Thyroid gland (tissue), 4 donors: ENCODE measurements at regions not wholly inside any gene's neighbourhood (a gene's known extent, or its start where the extent isn't known, plus 50 kb on each side); places are given as distances from the start of the nearest gene placed in this dataset.
"Not testable (repeated sequence)": the region's sequence is repeated elsewhere in the genome, so short reads cannot be mapped to it uniquely, and the experiment has no call there.

Source experiments
- DNase-seq, 2 donors: peaks; one replicate each; pipeline ENCODE4 v3.0.0-alpha.2; 2019
- H3K27ac ChIP-seq, 3 donors: fragments of 200-600 bp; sonication (generic); 1 replicate in 2 of 3; 2 replicates in 1 of 3; pipeline ENCODE4 v1.5.1; 2016 to 2019; ENCODE audit warnings: mild to moderate bottlenecking in 1 of 3, moderate library complexity in 1 of 3
- H3K27me3 ChIP-seq: fragments of 200-600 bp; sonication (generic); one replicate; pipeline ENCODE4 v1.5.1; 2019
- H3K36me3 ChIP-seq, 2 donors: fragments of 200-600 bp; sonication (generic); one replicate each; pipeline ENCODE4 v1.5.1; 2016 to 2019
- H3K4me1 ChIP-seq, 2 donors: fragments of 200-600 bp; sonication (generic); one replicate each; pipeline ENCODE4 v1.5.1; 2017 to 2019
- H3K4me3 ChIP-seq, 3 donors: fragments of 200-600 bp; sonication (generic); replicated peaks in 1 of 3; 1 replicate in 2 of 3; 2 replicates in 1 of 3; pipeline ENCODE4 v1.5.1; 2016; ENCODE audit warnings: mild to moderate bottlenecking in 1 of 3
- H3K9me3 ChIP-seq: fragments of 200-600 bp; sonication (generic); one replicate; pipeline ENCODE4 v1.5.1; 2017
- POLR2A ChIP-seq, 2 donors: fragments of 450-650 bp; IDR thresholded peaks; one replicate each; pipeline ENCODE4 v1.6.1; 2017; ENCODE audit warnings: antibody characterized with exemption in 2 of 2, mild to moderate bottlenecking in 2 of 2, moderate library complexity in 1 of 2
- WGBS, 2 donors: methylation state at CpG; one replicate each; pipeline ENCODE4 v1.1.5; 2017; 5-methylcytosine and 5-hydroxymethylcytosine counted together
- intact Hi-C: fragments of 100-400 bp; cut with DNase I; formaldehyde crosslinking; loops from one replicate; pipeline ENCODE4 v1.15.1; 2023
- TF ChIP-seq, protein P1 (sequence below), 6 experiments: fragments of 200-600 bp in 3 of 6; fragments of 450-650 bp in 3 of 6; sonication (generic) in 3 of 6; IDR thresholded peaks; one replicate each; pipeline ENCODE4 v1.5.1; 2016 to 2019; ENCODE audit warnings: antibody characterized with exemption in 6 of 6, mild to moderate bottlenecking in 2 of 6, inconsistent platforms in 1 of 6, moderate library complexity in 1 of 6

DNA sequence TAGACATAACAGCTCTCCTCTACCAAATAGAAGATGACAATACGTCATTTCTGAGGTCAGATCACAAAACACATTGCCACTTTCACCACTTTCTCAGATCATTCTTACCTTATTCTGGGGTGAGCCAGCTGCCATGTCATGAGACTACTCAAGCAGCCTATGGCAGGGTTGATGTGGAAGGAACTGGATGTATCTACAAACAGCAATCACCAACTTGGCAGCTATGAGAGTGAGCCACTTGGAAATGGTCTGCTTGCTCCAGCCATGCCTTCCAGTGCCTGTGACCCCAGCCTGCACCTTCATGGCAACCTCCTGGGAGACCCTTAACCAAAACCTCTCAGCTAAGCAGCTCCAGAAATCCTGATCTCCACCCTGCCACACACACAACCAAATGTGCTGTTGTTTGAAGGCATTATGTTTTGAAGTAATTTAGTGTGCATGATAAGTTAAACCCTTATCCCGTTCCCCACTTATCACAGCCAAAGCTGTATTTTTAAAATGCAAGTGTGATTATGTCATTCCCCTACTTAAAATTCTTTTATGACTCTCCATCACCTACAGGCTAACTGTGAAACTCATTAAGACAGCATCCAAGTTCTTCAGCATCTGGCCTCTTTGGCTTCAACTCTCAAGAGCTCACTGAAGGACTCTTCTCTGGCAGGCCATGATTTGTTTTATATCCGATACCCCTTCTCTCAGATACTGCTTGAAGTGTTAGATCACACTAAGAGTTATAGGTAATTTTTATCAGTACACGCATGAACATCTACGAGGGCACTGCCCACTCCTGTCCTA is 150.6 kb downstream of the LY86 start:
- TF ChIP-seq, protein P1, sequence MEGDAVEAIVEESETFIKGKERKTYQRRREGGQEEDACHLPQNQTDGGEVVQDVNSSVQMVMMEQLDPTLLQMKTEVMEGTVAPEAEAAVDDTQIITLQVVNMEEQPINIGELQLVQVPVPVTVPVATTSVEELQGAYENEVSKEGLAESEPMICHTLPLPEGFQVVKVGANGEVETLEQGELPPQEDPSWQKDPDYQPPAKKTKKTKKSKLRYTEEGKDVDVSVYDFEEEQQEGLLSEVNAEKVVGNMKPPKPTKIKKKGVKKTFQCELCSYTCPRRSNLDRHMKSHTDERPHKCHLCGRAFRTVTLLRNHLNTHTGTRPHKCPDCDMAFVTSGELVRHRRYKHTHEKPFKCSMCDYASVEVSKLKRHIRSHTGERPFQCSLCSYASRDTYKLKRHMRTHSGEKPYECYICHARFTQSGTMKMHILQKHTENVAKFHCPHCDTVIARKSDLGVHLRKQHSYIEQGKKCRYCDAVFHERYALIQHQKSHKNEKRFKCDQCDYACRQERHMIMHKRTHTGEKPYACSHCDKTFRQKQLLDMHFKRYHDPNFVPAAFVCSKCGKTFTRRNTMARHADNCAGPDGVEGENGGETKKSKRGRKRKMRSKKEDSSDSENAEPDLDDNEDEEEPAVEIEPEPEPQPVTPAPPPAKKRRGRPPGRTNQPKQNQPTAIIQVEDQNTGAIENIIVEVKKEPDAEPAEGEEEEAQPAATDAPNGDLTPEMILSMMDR (IDR thresholded peaks at IDR 0.05): peak in 1 of 6 experiments; percentile 3
- no peak for TF ChIP-seq POLR2A (IDR thresholded peaks at IDR 0.05)
- H3K4me1 ChIP-seq: peaks cover 0 to 12% of the 10 kb centered on the region in 2 donors
- H3K36me3 ChIP-seq: no peaks in the 10 kb centered on the region
- no peak overlapping the region for H3K4me3 ChIP-seq
- no peaks in the 10 kb centered on the region for H3K27me3 ChIP-seq
- peak; percentile 44 to 66 for DNase-seq
- intact Hi-C loops: no loop called here
- no peaks in the 10 kb centered on the region for H3K9me3 ChIP-seq
- 39 to 52% methylated on average over 5 of the region's 5 CpGs for WGBS, 2 donors
- H3K27ac ChIP-seq: peak overlapping the region in 1 of 3 donors; percentile 52

DNA sequence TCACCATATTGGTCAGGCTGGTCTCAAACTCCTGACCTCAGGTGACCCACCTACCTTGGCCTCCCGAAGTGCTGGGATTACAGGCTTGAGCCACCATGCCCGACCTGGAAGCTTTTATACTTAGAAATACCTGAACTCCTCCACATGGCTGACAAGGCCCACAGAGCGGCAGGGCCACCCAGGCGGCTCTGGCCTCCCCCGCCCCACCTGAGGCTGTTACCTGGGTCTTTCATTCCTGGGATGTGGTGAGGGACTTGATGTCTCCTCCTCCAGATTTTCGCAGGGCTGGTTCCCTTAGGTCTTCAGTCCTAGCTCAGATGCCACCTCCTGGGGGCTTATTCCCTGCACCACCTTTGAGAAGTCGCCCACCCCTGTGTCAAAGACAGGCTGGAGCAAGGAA is 152.1 kb downstream of the LY86 start:
- 94 to 96% methylated on average over 4 to 7 of the region's 7 CpGs for WGBS, 2 donors
- no peak for TF ChIP-seq POLR2A (IDR thresholded peaks at IDR 0.05)
- TF ChIP-seq, protein P1 (IDR thresholded peaks at IDR 0.05): no peak
- intact Hi-C loops: no loop called here
- Histone ChIP-seq H3K9me3 (no peaks in the 10 kb centered on the region), H3K4me3 (no peak overlapping the region), H3K4me1 (peaks cover 0 to 12% of the 10 kb centered on the region in 2 donors), H3K27me3 (no peaks in the 10 kb centered on the region), H3K36me3 (no peaks in the 10 kb centered on the region), H3K27ac (peak overlapping the region in 1 of 3 donors; percentile 0)
- no peak for DNase-seq

DNA sequence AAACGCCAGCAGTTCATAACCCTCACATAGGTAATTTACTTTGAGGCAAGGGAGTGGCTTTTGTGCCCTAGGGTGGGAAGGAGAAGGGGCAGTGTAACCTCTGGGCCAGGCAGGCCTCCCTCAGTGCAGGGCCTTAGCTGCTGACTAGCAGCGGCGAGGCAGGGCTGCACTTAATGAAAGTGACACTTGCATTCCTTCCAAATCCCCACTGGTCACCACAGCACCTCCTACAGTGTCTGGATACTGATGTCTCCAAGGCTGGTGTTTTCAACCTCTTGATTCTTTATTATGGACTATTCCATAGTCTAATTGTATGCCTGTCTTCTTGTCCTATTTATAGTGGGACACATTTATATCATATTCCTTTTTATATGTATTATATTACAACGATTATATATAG is 152.7 kb downstream of the LY86 start:
- DNase-seq: no peak
- no peak overlapping the region for H3K27ac ChIP-seq
- intact Hi-C loops: no loop called here

DNA sequence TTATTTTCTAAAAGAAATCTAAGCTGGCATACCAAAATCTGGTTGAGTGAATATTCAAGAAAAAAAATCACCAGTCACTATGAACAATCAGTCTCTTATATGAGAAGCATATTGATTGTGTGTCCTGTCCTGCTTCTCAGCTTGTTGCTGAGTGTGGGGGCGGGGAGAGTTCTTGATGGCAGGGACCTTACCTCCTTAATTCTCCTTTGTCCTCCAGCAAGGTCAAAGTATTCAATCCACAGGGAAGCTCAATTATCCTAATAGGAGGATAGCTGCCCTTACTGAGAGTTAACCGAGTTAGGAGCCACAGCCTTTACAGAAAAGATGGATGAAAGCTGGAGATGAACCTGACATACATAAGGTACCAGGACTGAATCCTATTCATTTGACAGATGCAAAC is 154.0 kb downstream of the LY86 start:
- Histone ChIP-seq H3K4me1 (peaks cover 0 to 12% of the 10 kb centered on the region in 2 donors), H3K27me3 (no peaks in the 10 kb centered on the region), H3K9me3 (no peaks in the 10 kb centered on the region), H3K36me3 (no peaks in the 10 kb centered on the region), H3K27ac (no peak overlapping the region), H3K4me3 (no peak overlapping the region)
- TF ChIP-seq POLR2A (IDR thresholded peaks at IDR 0.05): no peak
- intact Hi-C loops: no loop called here
- DNase-seq: no peak
- WGBS, 2 donors: 90 to 100% methylated on average over 2 of the region's 2 CpGs

More for the DNA sequence above, 152.7 kb downstream of the LY86 start:
- no peaks in the 10 kb centered on the region for H3K9me3 ChIP-seq
- WGBS, 2 donors: 78 to 85% methylated on average over 4 of the region's 4 CpGs
- H3K36me3 ChIP-seq: no peaks in the 10 kb centered on the region
- TF ChIP-seq POLR2A (IDR thresholded peaks at IDR 0.05): no peak
- TF ChIP-seq, protein P1 (IDR thresholded peaks at IDR 0.05): no peak
- H3K4me3 ChIP-seq: no peak overlapping the region
- no peaks in the 10 kb centered on the region for H3K27me3 ChIP-seq
- H3K4me1 ChIP-seq: peaks cover 0 to 12% of the 10 kb centered on the region in 2 donors

DNA sequence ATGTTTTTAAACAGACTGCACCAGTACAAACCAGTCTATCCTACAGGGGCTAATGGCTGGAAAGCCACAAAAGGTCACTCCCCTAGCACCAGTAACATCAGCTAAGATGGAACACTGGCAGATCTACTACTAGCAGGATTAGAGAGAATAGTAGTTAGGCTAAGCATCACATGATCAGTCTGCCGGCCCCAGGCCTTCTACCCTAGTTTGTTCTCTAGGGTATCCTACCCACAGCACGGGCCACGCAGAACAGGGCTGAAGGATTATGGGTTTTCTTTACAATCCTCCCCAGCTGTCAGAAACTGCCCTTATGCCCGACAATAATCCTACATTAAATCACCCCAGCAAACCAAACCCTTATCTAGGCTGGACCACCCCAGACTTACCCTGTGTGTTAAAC is 156.0 kb downstream of the LY86 start:
- H3K27me3 ChIP-seq: no peaks in the 10 kb centered on the region
- no peak for DNase-seq
- H3K4me1 ChIP-seq: peaks cover 16 to 23% of the 10 kb centered on the region in 2 donors
- no peak overlapping the region for H3K4me3 ChIP-seq
- no peaks in the 10 kb centered on the region for H3K36me3 ChIP-seq
- no peaks in the 10 kb centered on the region for H3K9me3 ChIP-seq
- H3K27ac ChIP-seq: no peak overlapping the region
- 78 to 86% methylated on average over 4 of the region's 4 CpGs for WGBS, 2 donors
- TF ChIP-seq POLR2A (IDR thresholded peaks at IDR 0.05): no peak
- intact Hi-C loops: no loop called here

DNA sequence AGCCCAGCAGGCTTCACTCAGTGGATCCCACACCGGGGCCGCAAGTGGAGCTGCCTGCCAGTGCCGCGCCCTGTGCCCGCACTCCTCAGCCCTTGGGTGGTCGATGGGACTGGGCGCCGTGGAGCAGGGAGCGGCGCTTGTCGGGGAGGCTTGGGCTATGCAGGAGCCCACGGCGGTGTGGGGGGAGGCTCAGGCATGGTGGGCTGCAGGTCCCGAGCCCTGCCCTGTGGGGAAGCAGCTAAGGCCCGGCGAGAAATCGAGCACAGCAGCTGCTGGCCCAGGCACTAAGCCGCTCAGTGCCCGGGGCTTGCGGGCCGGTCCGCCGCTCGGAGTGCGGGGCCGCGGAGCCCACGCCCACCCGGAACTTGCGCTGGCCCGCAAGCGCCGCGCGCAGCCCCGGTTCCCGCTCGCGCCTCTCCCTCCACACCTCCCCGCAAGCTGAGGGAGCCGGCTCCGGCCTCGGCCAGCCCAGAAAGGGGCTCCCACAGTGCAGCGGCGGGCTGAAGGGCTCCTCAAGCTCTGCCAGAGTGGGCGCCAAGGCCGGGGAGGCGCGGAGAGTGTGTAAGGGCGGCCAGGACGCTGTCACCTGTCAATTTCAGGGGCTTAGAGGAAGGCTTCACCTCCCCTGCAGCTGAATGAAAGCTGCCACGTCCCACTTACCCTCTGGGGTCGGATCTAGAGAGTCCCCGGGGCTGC is 157.3 kb downstream of the LY86 start:
- intact Hi-C loops, H3K27me3 ChIP-seq, DNase-seq, H3K27ac ChIP-seq, H3K4me3 ChIP-seq, H3K9me3 ChIP-seq, H3K36me3 ChIP-seq: not testable (repeated sequence)
- WGBS, 2 donors: 97 to 98% methylated on average over 16 to 51 of the region's 54 CpGs
- peaks cover 22 to 29% of the 10 kb centered on the region in 2 donors for H3K4me1 ChIP-seq
